Uterus (tissue), 3 donors: ENCODE measurements at regions not wholly inside any gene's neighbourhood (a gene's known extent, or its start where the extent isn't known, plus 50 kb on each side); places are given as distances from the start of the nearest gene placed in this dataset.

Experiments
- DNase-seq, 2 donors: peaks; one replicate each; pipeline ENCODE4 v3.0.0-alpha.2; 2019 to 2020
- H3K27ac ChIP-seq, 2 donors: fragments of 200-600 bp; sonication (generic); 1 replicate in 1 of 2; 2 replicates in 1 of 2; pipeline ENCODE4 v1.5.1; 2016 to 2018
- H3K27me3 ChIP-seq, 2 donors: fragments of 200-600 bp; sonication (generic); one replicate each; pipeline ENCODE4 v1.5.1; 2018 to 2019; ENCODE audit warnings: control low read depth in 1 of 2
- H3K36me3 ChIP-seq, 2 donors: fragments of 200-600 bp; sonication (generic); one replicate each; pipeline ENCODE4 v1.5.1; 2019; ENCODE audit warnings: control low read depth in 1 of 2
- H3K4me1 ChIP-seq, 2 donors: fragments of 200-600 bp; sonication (generic); one replicate each; pipeline ENCODE4 v1.5.1; 2018 to 2019; ENCODE audit warnings: control low read depth in 1 of 2
- H3K4me3 ChIP-seq, 2 donors: fragments of 200-600 bp; sonication (generic); 1 replicate in 1 of 2; 2 replicates in 1 of 2; pipeline ENCODE4 v1.5.1; 2018 to 2019; ENCODE audit warnings: mild to moderate bottlenecking in 1 of 2
- H3K9me3 ChIP-seq, 2 donors: fragments of 200-600 bp; sonication (generic); one replicate each; pipeline ENCODE4 v1.5.1; 2019; ENCODE audit warnings: control low read depth in 1 of 2
- CTCF ChIP-seq, 4 experiments: fragments of 200-600 bp in 2 of 4; fragments of 450-650 bp in 2 of 4; sonication (generic) in 2 of 4; IDR thresholded peaks; one replicate each; pipeline ENCODE4 v1.5.1; 2016 to 2019; ENCODE audit warnings: antibody characterized with exemption in 4 of 4, mild to moderate bottlenecking in 2 of 4, moderate library complexity in 1 of 4
- POLR2A ChIP-seq, 2 donors: fragments of 450-650 bp; IDR thresholded peaks; one replicate each; pipeline ENCODE4 v1.6.1; 2016; ENCODE audit warnings: antibody characterized with exemption in 2 of 2, mild to moderate bottlenecking in 1 of 2, moderate library complexity in 1 of 2
- intact Hi-C: fragments of 100-400 bp; cut with DNase I; formaldehyde crosslinking; loops from one replicate; pipeline ENCODE4 v1.15.1; 2023; ENCODE audit warnings: low total_unique reads
- donor health status: DM: yes; HTN: yes; CAD: no.

GRCh38 chr5:178788381-178789085 is 58.1 kb upstream of the ZNF354A start:
- Histone ChIP-seq H3K36me3 (no peaks in the 10 kb centered on the region), H3K4me1 (no peaks in the 10 kb centered on the region), H3K27me3 (no peaks in the 10 kb centered on the region), H3K9me3 (no peaks in the 10 kb centered on the region), H3K4me3 (no peak overlapping the region), H3K27ac (no peak overlapping the region)
- intact Hi-C loops = no loop called here
- no peak for TF ChIP-seq CTCF (IDR thresholded peaks at IDR 0.05)
- TF ChIP-seq POLR2A (IDR thresholded peaks at IDR 0.05) = no peak
- DNase-seq = no peak

GRCh38 chr5:178787889-178788288 is 57.4 kb upstream of the ZNF354A start:
- Histone ChIP-seq H3K4me3 (no peak overlapping the region), H3K4me1 (no peaks in the 10 kb centered on the region), H3K27ac (peak overlapping the region in 1 of 2 donors; percentile 18), H3K9me3 (no peaks in the 10 kb centered on the region), H3K36me3 (no peaks in the 10 kb centered on the region), H3K27me3 (no peaks in the 10 kb centered on the region)
- intact Hi-C loops = no loop called here
- DNase-seq = no peak
- no peak for TF ChIP-seq POLR2A (IDR thresholded peaks at IDR 0.05)
- no peak for TF ChIP-seq CTCF (IDR thresholded peaks at IDR 0.05)

- DNase-seq = peak in 1 of 2 donors; percentile 49
- H3K4me1 ChIP-seq = no peaks in the 10 kb centered on the region
- intact Hi-C loops = no loop called here
- no peaks in the 10 kb centered on the region for H3K9me3 ChIP-seq
- TF ChIP-seq CTCF (IDR thresholded peaks at IDR 0.05) (no peak), POLR2A (IDR thresholded peaks at IDR 0.05) (no peak)
- H3K27me3 ChIP-seq = no peaks in the 10 kb centered on the region
- no peaks in the 10 kb centered on the region for H3K36me3 ChIP-seq
- peak overlapping the region in 1 of 2 donors; percentile 18 for H3K27ac ChIP-seq
- no peak overlapping the region for H3K4me3 ChIP-seq
Observed at GRCh38 chr5:178786859-178787499, 56.5 kb upstream of the ZNF354A start.

- H3K4me3 ChIP-seq = no peak overlapping the region
- H3K27me3 ChIP-seq = no peaks in the 10 kb centered on the region
- DNase-seq = no peak
- TF ChIP-seq CTCF (IDR thresholded peaks at IDR 0.05) (no peak), POLR2A (IDR thresholded peaks at IDR 0.05) (no peak)
- no peaks in the 10 kb centered on the region for H3K4me1 ChIP-seq
- no peaks in the 10 kb centered on the region for H3K36me3 ChIP-seq
- H3K9me3 ChIP-seq = no peaks in the 10 kb centered on the region
- intact Hi-C loops = no loop called here
- H3K27ac ChIP-seq = peak overlapping the region in 1 of 2 donors; percentile 10
Observed at GRCh38 chr5:178786417-178786816, 56.0 kb upstream of the ZNF354A start.

GRCh38 chr5:178785999-178786398 is 55.5 kb upstream of the ZNF354A start:
- no peaks in the 10 kb centered on the region for H3K9me3 ChIP-seq
- no peak for TF ChIP-seq CTCF (IDR thresholded peaks at IDR 0.05)
- no peak for DNase-seq

More at GRCh38 chr5:178785999-178786398, 55.5 kb upstream of the ZNF354A start:
- no peaks in the 10 kb centered on the region for H3K27me3 ChIP-seq
- H3K27ac ChIP-seq = no peak overlapping the region
- H3K36me3 ChIP-seq = no peaks in the 10 kb centered on the region
- H3K4me3 ChIP-seq = no peak overlapping the region
- H3K4me1 ChIP-seq = no peaks in the 10 kb centered on the region
- intact Hi-C loops = no loop called here
